Breast epithelium (tissue), 4 donors: ENCODE measurements at regions not wholly inside any gene's neighbourhood (a gene's known extent, or its start where the extent isn't known, plus 50 kb on each side); places are given as distances from the start of the nearest gene placed in this dataset.

Source experiments
- DNase-seq, 2 donors: peaks; one replicate each; pipeline ENCODE4 v3.0.0-alpha.2; 2019; ENCODE audit warnings: low spot score in 2 of 2
- H3K27ac ChIP-seq, 2 donors: fragments of 200-600 bp; sonication (generic) in 1 of 2; one replicate each; pipeline ENCODE4 v1.5.1; 2016 to 2019; ENCODE audit warnings: mild to moderate bottlenecking in 1 of 2
- H3K27me3 ChIP-seq, 2 donors: fragments of 200-600 bp; sonication (generic) in 1 of 2; one replicate each; pipeline versions ENCODE4 v1.5.1 to v1.6.0; 2017 to 2019; ENCODE audit warnings: control low read depth in 1 of 2, mild to moderate bottlenecking in 1 of 2
- H3K36me3 ChIP-seq: fragments of 200-600 bp; one replicate; pipeline ENCODE4 v1.5.1; 2019
- H3K4me1 ChIP-seq, 2 donors: fragments of 200-600 bp; sonication (generic); one replicate each; pipeline ENCODE4 v1.5.1; 2016 to 2019; ENCODE audit warnings: control low read depth in 1 of 2
- H3K4me3 ChIP-seq, 3 donors: fragments of 200-600 bp; sonication (generic); 1 replicate in 2 of 3; 2 replicates in 1 of 3; pipeline ENCODE4 v1.5.1; 2016 to 2019; ENCODE audit warnings: mild to moderate bottlenecking in 3 of 3, moderate library complexity in 2 of 3
- H3K9me3 ChIP-seq, 2 donors: fragments of 200-600 bp; sonication (generic) in 1 of 2; one replicate each; pipeline ENCODE4 v1.5.1; 2016 to 2019; ENCODE audit warnings: control low read depth in 1 of 2
- CTCF ChIP-seq, 3 donors: fragments of 450-650 bp; IDR thresholded peaks; one replicate each; pipeline ENCODE4 v1.5.1; 2016 to 2017; ENCODE audit warnings: antibody characterized with exemption in 3 of 3, mild to moderate bottlenecking in 3 of 3, moderate library complexity in 3 of 3
- POLR2A ChIP-seq: fragments of 450-650 bp; IDR thresholded peaks from one replicate; pipeline ENCODE4 v1.6.1; 2016; ENCODE audit warnings: antibody characterized with exemption, mild to moderate bottlenecking, moderate library complexity
- POLR2AphosphoS5 ChIP-seq, 3 donors: sonication (generic); formaldehyde crosslinking; IDR thresholded peaks; one replicate each; pipeline ENCODE4 v1.6.1; 2017; ENCODE audit warnings: antibody characterized with exemption in 3 of 3
- intact Hi-C: fragments of 100-400 bp; cut with DNase I; formaldehyde crosslinking; loops from one replicate; pipeline ENCODE4 v1.15.1; 2023; ENCODE audit warnings: low total_unique reads

DNA sequence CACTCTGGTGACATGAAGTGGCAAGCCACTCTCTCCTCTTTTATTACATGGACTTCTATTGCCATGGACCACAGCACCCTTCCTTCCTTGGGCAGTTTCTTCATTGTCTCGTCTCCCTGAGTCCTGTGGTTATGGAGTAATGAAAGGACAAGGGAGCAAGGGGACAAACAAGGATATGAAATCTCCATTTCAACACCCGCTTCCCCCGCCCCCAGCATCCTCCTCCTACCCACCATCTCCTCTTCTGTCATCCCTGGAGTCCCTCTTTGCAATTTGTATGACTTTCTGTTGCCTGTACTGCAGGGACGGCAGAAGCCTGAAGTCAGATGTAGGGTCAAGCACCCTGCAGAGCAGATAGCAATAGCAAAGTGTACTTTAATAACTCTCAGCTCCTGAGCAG, 300.7 kb upstream of the CLINT1 start:
- Histone ChIP-seq H3K27ac (no peak overlapping the region), H3K4me1 (peaks cover 4 to 5% of the 10 kb centered on the region in 2 donors), H3K4me3 (no peak overlapping the region), H3K9me3 (no peaks in the 10 kb centered on the region), H3K27me3 (no peaks in the 10 kb centered on the region), H3K36me3 (no peaks in the 10 kb centered on the region)
- TF ChIP-seq POLR2AphosphoS5 (IDR thresholded peaks at IDR 0.05) (no peak), POLR2A (no peak)
- intact Hi-C loops = no loop called here
- DNase-seq = no peak

DNA sequence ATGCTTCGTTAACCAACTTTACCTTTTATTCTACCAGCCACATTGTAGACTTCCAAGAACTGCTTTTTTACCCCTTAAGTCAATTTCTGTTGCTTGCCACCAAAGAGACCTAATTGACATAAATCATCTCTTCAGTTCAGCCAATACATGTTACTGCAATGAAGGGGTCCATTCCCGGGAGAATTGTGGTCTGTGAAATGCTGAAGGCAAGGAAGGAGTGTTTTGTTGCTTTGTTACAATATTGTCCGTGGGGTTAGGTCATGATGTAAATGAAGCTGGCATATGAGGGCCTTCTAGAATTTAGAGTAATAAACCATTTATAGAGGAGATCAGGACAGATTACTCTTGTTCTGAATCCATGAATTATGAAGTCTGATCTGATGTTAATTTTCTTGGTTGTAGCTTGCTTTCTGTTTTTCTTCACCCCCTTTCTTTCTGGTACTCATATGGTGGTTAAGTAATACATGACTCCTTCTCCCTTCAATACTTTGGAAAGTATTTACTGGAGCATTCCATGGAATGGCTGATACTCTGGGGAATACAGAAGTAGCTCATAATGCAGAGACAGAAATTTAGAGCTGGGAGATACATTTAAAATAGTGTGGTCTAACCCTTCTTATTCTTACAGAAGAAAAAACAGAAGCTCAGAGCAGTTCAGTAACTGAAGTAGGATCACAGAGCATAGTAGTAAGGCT, 297.0 kb upstream of the CLINT1 start:
- no peak for DNase-seq

DNA sequence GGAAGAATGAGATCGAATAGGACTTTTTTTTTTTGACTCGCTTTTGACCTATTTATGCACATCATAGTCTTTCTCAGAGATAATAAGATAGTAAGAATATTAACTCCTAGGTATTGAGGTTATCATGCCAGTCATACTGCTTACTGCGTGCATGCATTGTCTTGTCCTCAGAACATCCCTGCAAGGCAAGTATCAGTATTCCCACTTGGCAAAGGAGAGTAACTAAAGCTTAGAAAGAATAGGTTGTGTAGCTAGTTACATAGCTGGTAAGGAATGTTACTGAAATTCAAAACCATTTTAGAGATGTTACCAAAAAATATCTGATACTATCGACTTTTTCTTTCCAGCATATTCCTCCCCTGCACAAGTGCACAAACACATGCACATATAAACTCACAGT, 296.1 kb upstream of the CLINT1 start:
- no peaks in the 10 kb centered on the region for H3K27me3 ChIP-seq
- H3K4me1 ChIP-seq = peaks cover 4 to 5% of the 10 kb centered on the region in 2 donors
- no peaks in the 10 kb centered on the region for H3K9me3 ChIP-seq
- TF ChIP-seq POLR2AphosphoS5 (IDR thresholded peaks at IDR 0.05) (no peak), CTCF (IDR thresholded peaks at IDR 0.05) (no peak)
- no peaks in the 10 kb centered on the region for H3K36me3 ChIP-seq
- no peak overlapping the region for H3K4me3 ChIP-seq
- intact Hi-C loops = no loop called here
- DNase-seq = no peak
- peak overlapping the region; percentile 56 to 61 for H3K27ac ChIP-seq

More for the DNA sequence above, 297.0 kb upstream of the CLINT1 start:
- no peaks in the 10 kb centered on the region for H3K9me3 ChIP-seq
- H3K4me1 ChIP-seq = peaks cover 4 to 5% of the 10 kb centered on the region in 2 donors
- TF ChIP-seq CTCF (IDR thresholded peaks at IDR 0.05) = no peak
- no peak for TF ChIP-seq POLR2A
- no peak for TF ChIP-seq POLR2AphosphoS5 (IDR thresholded peaks at IDR 0.05)
- H3K27ac ChIP-seq = peak overlapping the region in 1 of 2 donors; percentile 56
- intact Hi-C loops = no loop called here
- no peaks in the 10 kb centered on the region for H3K27me3 ChIP-seq
- no peaks in the 10 kb centered on the region for H3K36me3 ChIP-seq
- no peak overlapping the region for H3K4me3 ChIP-seq

- no peaks in the 10 kb centered on the region for H3K36me3 ChIP-seq
- peaks cover 4 to 5% of the 10 kb centered on the region in 2 donors for H3K4me1 ChIP-seq
- no peaks in the 10 kb centered on the region for H3K9me3 ChIP-seq
- intact Hi-C loops = loop anchor here (5.0 kb wide), 1 partner anchor 1073 kb away; no protein-coding TSS in a partner anchor
- H3K27me3 ChIP-seq = no peaks in the 10 kb centered on the region
- H3K27ac ChIP-seq = peak overlapping the region; percentile 56 to 61
- peak in 1 of 2 donors; percentile 30 for DNase-seq
- TF ChIP-seq CTCF (IDR thresholded peaks at IDR 0.05) = no peak
- no peak for TF ChIP-seq POLR2A
- TF ChIP-seq POLR2AphosphoS5 (IDR thresholded peaks at IDR 0.05) = peak; percentile 68 to 97 (median 69)
- H3K4me3 ChIP-seq = no peak overlapping the region
Measured at GRCh38 chr5:158154226-158155005, 295.5 kb upstream of the CLINT1 start.

- no peaks in the 10 kb centered on the region for H3K9me3 ChIP-seq
- intact Hi-C loops = loop anchor here (5.0 kb wide), 1 partner anchor 1074 kb away; no protein-coding TSS in a partner anchor
- TF ChIP-seq POLR2AphosphoS5 (IDR thresholded peaks at IDR 0.05) (no peak), CTCF (IDR thresholded peaks at IDR 0.05) (no peak), POLR2A (no peak)
- H3K4me1 ChIP-seq = peaks cover 4 to 5% of the 10 kb centered on the region in 2 donors
- no peak overlapping the region for H3K4me3 ChIP-seq
- H3K27me3 ChIP-seq = no peaks in the 10 kb centered on the region
- H3K27ac ChIP-seq = peak overlapping the region; percentile 56 to 61
- H3K36me3 ChIP-seq = no peaks in the 10 kb centered on the region
- no peak for DNase-seq
Measured at GRCh38 chr5:158153508-158153907, 294.6 kb upstream of the CLINT1 start.
